Vagina (tissue), 2 donors: ENCODE measurements at regions not wholly inside any gene's neighbourhood (a gene's known extent, or its start where the extent isn't known, plus 50 kb on each side); places are given as distances from the start of the nearest gene placed in this dataset.

Source experiments
- DNase-seq, 2 donors: peaks; one replicate each; pipeline ENCODE4 v3.0.0-alpha.2; 2017; ENCODE audit errors: extremely low spot score in 2 of 2
- H3K27ac ChIP-seq: fragments of 200-600 bp; sonication (generic); one replicate; pipeline ENCODE4 v1.5.1; 2019
- H3K27me3 ChIP-seq: fragments of 200-600 bp; sonication (generic); one replicate; pipeline ENCODE4 v1.5.1; 2019
- H3K36me3 ChIP-seq, 2 donors: fragments of 200-600 bp; sonication (generic); one replicate each; pipeline ENCODE4 v1.5.1; 2017 to 2019
- H3K4me1 ChIP-seq: fragments of 200-600 bp; sonication (generic); one replicate; pipeline ENCODE4 v1.5.1; 2019
- H3K4me3 ChIP-seq, 2 donors: fragments of 200-600 bp; sonication (generic); 1 replicate in 1 of 2; 2 replicates in 1 of 2; pipeline ENCODE4 v1.5.1; 2016 to 2019
- H3K9me3 ChIP-seq: fragments of 200-600 bp; sonication (generic); one replicate; pipeline ENCODE4 v1.5.1; 2019
- CTCF ChIP-seq, 3 experiments: fragments of 450-650 bp in 2 of 3; fragments of 200-600 bp in 1 of 3; sonication (generic) in 1 of 3; IDR thresholded peaks; one replicate each; pipeline ENCODE4 v1.5.1; 2017 to 2019; ENCODE audit warnings: antibody characterized with exemption in 3 of 3, mild to moderate bottlenecking in 2 of 3, moderate library complexity in 2 of 3
- POLR2A ChIP-seq, 2 donors: fragments of 450-650 bp; IDR thresholded peaks; one replicate each; pipeline ENCODE4 v1.6.1; 2017; ENCODE audit warnings: antibody characterized with exemption in 2 of 2, mild to moderate bottlenecking in 2 of 2, moderate library complexity in 2 of 2
- POLR2AphosphoS5 ChIP-seq, 2 donors: sonication (generic); formaldehyde crosslinking; IDR thresholded peaks; one replicate each; pipeline ENCODE4 v1.9.0; 2017; ENCODE audit warnings: antibody characterized with exemption in 2 of 2, mild to moderate bottlenecking in 2 of 2, low read depth in 1 of 2; ENCODE audit not compliant: insufficient read depth in 1 of 2
- intact Hi-C: fragments of 100-400 bp; cut with DNase I; formaldehyde crosslinking; loops from one replicate; pipeline ENCODE4 v1.15.1; 2023

- Histone ChIP-seq H3K9me3 (peaks cover 13% of the 10 kb centered on the region), H3K4me1 (no peaks in the 10 kb centered on the region), H3K4me3 (no peak overlapping the region), H3K27me3 (no peaks in the 10 kb centered on the region), H3K36me3 (no peaks in the 10 kb centered on the region), H3K27ac (no peak overlapping the region)
- intact Hi-C loops = no loop called here
- no peak for TF ChIP-seq POLR2A (IDR thresholded peaks at IDR 0.05)
- no peak for TF ChIP-seq POLR2AphosphoS5 (IDR thresholded peaks at IDR 0.05; ENCODE audit: insufficient read depth in 1 of 2, low read depth in 1 of 2)
- TF ChIP-seq CTCF (IDR thresholded peaks at IDR 0.05) = no peak
- no peak for DNase-seq
Measured at GRCh38 chr13:99768986-99769385, 202.6 kb downstream of the ZIC5 start.

- intact Hi-C loops = no loop called here
- no peak overlapping the region for H3K4me3 ChIP-seq
- no peak overlapping the region for H3K27ac ChIP-seq
- no peaks in the 10 kb centered on the region for H3K4me1 ChIP-seq
- H3K36me3 ChIP-seq = no peaks in the 10 kb centered on the region
- no peaks in the 10 kb centered on the region for H3K27me3 ChIP-seq
- DNase-seq = no peak
- no peak for TF ChIP-seq POLR2A (IDR thresholded peaks at IDR 0.05)
- TF ChIP-seq CTCF (IDR thresholded peaks at IDR 0.05) = no peak
- no peak for TF ChIP-seq POLR2AphosphoS5 (IDR thresholded peaks at IDR 0.05; ENCODE audit: insufficient read depth in 1 of 2, low read depth in 1 of 2)
- peaks cover 13% of the 10 kb centered on the region for H3K9me3 ChIP-seq
Measured at GRCh38 chr13:99766641-99767045, 204.9 kb downstream of the ZIC5 start.

GRCh38 chr13:99765869-99766268, 205.7 kb downstream of the ZIC5 start:
- Histone ChIP-seq H3K9me3 (peaks cover 13% of the 10 kb centered on the region), H3K4me1 (no peaks in the 10 kb centered on the region), H3K4me3 (no peak overlapping the region), H3K36me3 (no peaks in the 10 kb centered on the region), H3K27ac (no peak overlapping the region), H3K27me3 (no peaks in the 10 kb centered on the region)
- TF ChIP-seq CTCF (IDR thresholded peaks at IDR 0.05) (no peak), POLR2A (IDR thresholded peaks at IDR 0.05) (no peak), POLR2AphosphoS5 (IDR thresholded peaks at IDR 0.05; ENCODE audit: insufficient read depth in 1 of 2, low read depth in 1 of 2) (no peak)
- DNase-seq = no peak
- intact Hi-C loops = no loop called here

- no peaks in the 10 kb centered on the region for H3K4me1 ChIP-seq
- H3K27me3 ChIP-seq = no peaks in the 10 kb centered on the region
- no peak overlapping the region for H3K27ac ChIP-seq
- no peak for DNase-seq
- H3K9me3 ChIP-seq = peaks cover 16% of the 10 kb centered on the region
- TF ChIP-seq POLR2A (IDR thresholded peaks at IDR 0.05) (no peak), CTCF (IDR thresholded peaks at IDR 0.05) (no peak), POLR2AphosphoS5 (IDR thresholded peaks at IDR 0.05; ENCODE audit: insufficient read depth in 1 of 2, low read depth in 1 of 2) (no peak)
- no peaks in the 10 kb centered on the region for H3K36me3 ChIP-seq
- intact Hi-C loops = no loop called here
- no peak overlapping the region for H3K4me3 ChIP-seq
Measured at GRCh38 chr13:99760456-99760855, 211.1 kb downstream of the ZIC5 start.

- Histone ChIP-seq H3K9me3 (peaks cover 9% of the 10 kb centered on the region), H3K27ac (no peak overlapping the region), H3K4me1 (no peaks in the 10 kb centered on the region), H3K36me3 (no peaks in the 10 kb centered on the region), H3K27me3 (no peaks in the 10 kb centered on the region), H3K4me3 (no peak overlapping the region)
- intact Hi-C loops = no loop called here
- TF ChIP-seq POLR2A (IDR thresholded peaks at IDR 0.05) = no peak
- TF ChIP-seq CTCF (IDR thresholded peaks at IDR 0.05) = no peak
- no peak for TF ChIP-seq POLR2AphosphoS5 (IDR thresholded peaks at IDR 0.05; ENCODE audit: insufficient read depth in 1 of 2, low read depth in 1 of 2)
- DNase-seq = no peak
Measured at GRCh38 chr13:99759163-99759552, 212.4 kb downstream of the ZIC5 start.
